Lower leg skin (tissue), 4 donors: ENCODE measurements at regions not wholly inside any gene's neighbourhood (a gene's known extent, or its start where the extent isn't known, plus 50 kb on each side); places are given as distances from the start of the nearest gene placed in this dataset.

ENCODE experiments used
- DNase-seq, 2 donors: peaks; one replicate each; pipeline ENCODE4 v3.0.0-alpha.2; 2019; ENCODE audit warnings: low spot score in 2 of 2
- H3K4me3 ChIP-seq: fragments of 200-600 bp; sonication (generic); 2 replicates; pipeline ENCODE4 v1.5.1; 2017; ENCODE audit warnings: mild to moderate bottlenecking, low read depth; ENCODE audit not compliant: poor library complexity, severe bottlenecking
- POLR2A ChIP-seq, 2 donors: fragments of 450-650 bp; IDR thresholded peaks; one replicate each; pipeline ENCODE4 v1.6.1; 2016 to 2017; ENCODE audit warnings: antibody characterized with exemption in 2 of 2, mild to moderate bottlenecking in 1 of 2, moderate library complexity in 1 of 2
- WGBS, 2 donors: methylation state at CpG; one replicate each; pipeline ENCODE4 v1.1.5; 2018; 5-methylcytosine and 5-hydroxymethylcytosine counted together
- intact Hi-C: fragments of 100-400 bp; cut with DNase I; formaldehyde crosslinking; loops from one replicate; pipeline ENCODE4 v1.15.0; 2023; ENCODE audit warnings: low total_unique reads
- TF ChIP-seq, protein P1 (sequence below), 3 donors: fragments of 450-650 bp; IDR thresholded peaks; one replicate each; pipeline ENCODE4 v1.5.1; 2016; ENCODE audit warnings: antibody characterized with exemption in 3 of 3, mild to moderate bottlenecking in 3 of 3, moderate library complexity in 2 of 3

DNA sequence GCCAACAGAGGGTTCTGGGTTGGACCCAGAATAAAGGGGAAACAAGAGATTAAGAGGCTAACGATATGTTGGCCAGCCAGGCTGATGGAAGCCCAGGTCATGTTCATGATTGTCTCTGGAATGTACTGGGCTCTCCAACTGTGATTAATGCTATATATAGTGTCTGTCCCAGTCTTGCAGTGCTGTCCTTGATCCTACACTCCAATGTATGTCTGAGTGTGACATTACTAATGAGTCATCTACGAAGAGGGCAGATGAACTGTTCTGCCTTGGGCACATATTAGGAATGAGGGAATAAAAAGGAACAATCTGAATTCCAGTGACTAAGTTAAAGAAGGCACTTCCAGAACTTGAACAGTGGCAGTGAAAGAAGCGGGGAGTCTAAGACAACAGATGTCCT lies 142.1 kb downstream of the PDGFRA start:
- 68 to 69% methylated on average over 3 of the region's 3 CpGs for whole genome bisulfite sequencing, 2 donors
- no peak for TF ChIP-seq POLR2A (IDR thresholded peaks at IDR 0.05)
- TF ChIP-seq, protein P1, sequence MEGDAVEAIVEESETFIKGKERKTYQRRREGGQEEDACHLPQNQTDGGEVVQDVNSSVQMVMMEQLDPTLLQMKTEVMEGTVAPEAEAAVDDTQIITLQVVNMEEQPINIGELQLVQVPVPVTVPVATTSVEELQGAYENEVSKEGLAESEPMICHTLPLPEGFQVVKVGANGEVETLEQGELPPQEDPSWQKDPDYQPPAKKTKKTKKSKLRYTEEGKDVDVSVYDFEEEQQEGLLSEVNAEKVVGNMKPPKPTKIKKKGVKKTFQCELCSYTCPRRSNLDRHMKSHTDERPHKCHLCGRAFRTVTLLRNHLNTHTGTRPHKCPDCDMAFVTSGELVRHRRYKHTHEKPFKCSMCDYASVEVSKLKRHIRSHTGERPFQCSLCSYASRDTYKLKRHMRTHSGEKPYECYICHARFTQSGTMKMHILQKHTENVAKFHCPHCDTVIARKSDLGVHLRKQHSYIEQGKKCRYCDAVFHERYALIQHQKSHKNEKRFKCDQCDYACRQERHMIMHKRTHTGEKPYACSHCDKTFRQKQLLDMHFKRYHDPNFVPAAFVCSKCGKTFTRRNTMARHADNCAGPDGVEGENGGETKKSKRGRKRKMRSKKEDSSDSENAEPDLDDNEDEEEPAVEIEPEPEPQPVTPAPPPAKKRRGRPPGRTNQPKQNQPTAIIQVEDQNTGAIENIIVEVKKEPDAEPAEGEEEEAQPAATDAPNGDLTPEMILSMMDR (IDR thresholded peaks at IDR 0.05) = no peak
- intact Hi-C loops = no loop called here
- no peak overlapping the region for H3K4me3 ChIP-seq
- DNase-seq = no peak

DNA sequence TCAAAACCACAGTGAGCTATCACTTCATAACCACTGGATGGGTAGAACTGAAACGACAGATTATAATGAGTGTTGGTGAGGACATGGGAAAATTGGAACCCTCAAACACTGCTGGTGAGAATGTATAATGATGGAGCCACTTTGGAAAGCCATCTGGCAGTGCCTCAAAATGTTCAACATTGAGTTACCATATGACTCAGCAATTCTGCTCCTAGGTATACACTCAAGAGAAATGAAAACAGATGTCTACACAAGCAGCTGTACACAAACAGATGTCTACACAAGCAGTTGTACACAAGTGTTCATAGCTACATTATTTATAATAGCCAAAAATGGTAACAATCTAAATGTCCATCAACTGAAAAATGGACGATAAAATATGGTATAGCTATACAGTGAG lies 143.9 kb downstream of the PDGFRA start:
- TF ChIP-seq, protein P1 (IDR thresholded peaks at IDR 0.05) = no peak
- TF ChIP-seq POLR2A (IDR thresholded peaks at IDR 0.05) = no peak
- intact Hi-C loops = no loop called here
- H3K4me3 ChIP-seq = no peak overlapping the region
- 90 to 91% methylated on average over 2 of the region's 2 CpGs for WGBS, 2 donors
- no peak for DNase-seq

DNA sequence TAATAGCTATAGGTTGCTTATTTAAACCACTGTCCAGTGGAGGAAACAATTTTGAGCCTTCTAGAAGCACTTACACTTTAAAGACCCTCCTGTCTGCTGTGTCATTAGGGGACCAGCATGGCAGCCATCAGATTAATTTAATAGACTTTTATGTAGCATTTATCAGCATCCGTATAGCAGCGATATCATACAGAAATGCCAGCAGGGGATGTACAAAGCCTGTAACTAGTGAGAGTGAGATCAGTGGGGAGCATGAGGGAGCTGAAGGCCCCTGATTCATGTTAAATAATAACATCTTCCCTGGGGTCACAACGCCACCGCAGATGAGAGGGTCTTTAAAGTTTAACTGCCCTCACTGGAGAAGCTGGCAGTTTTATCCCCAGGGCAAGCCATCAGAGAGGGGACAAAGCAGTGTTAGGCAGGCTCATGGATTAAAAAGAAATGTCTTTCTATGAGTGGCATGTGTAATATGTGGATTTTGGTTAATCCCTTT lies 144.7 kb downstream of the PDGFRA start:
- intact Hi-C loops = no loop called here

DNA sequence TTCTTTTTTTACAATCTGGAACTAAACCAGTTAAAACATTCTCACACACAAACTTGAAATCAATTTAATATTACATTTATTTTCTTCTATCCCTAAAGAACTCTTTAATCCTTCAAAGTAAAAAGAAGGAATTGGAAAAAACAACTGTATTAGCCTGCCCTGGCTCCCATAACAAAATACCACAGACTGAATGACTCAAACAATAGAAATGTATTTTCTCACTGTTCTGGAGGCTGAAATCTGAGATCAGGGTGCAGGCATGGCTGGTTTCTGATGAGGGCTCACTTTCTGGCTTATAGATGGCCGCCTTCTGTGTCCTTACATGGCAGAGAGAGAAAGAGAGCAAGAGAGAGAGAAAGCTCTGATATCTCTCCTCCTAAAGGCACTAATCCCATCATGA lies 149.4 kb downstream of the PDGFRA start:
- TF ChIP-seq POLR2A (IDR thresholded peaks at IDR 0.05) = no peak
- TF ChIP-seq, protein P1 (IDR thresholded peaks at IDR 0.05) = no peak
- no peak overlapping the region for H3K4me3 ChIP-seq
- intact Hi-C loops = no loop called here
- DNase-seq = no peak
- WGBS, 2 donors = 93 to 94% methylated on average over 1 of the region's 1 CpG

More for the DNA sequence above, 144.7 kb downstream of the PDGFRA start:
- TF ChIP-seq, protein P1 (IDR thresholded peaks at IDR 0.05) = no peak
- TF ChIP-seq POLR2A (IDR thresholded peaks at IDR 0.05) = no peak
- no peak for DNase-seq
- H3K4me3 ChIP-seq = no peak overlapping the region
- 83% methylated on average over 4 of the region's 4 CpGs for WGBS, 2 donors

DNA sequence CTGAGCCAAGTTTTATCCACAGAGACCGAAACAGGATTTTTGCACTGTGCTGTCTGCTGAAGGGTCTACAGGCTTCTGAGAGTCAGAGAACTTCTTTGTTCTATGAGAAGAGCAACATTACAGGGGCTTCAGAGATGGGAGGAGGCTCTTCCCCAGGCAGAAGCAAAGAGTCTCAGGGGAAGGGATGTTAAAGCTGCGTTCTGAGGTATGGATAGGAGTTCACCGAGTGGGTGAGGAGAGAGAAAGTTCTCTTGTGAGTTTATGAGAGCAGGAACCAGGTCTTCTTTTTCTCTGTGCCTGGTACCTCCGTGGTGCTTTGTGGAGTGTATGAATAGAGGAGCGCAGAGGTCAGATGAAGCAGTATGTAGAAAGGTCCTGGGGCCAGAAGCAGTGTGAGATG lies 155.1 kb downstream of the PDGFRA start:
- WGBS, 2 donors = 85 to 91% methylated on average over 5 of the region's 5 CpGs
- no peak for DNase-seq
- TF ChIP-seq, protein P1 (IDR thresholded peaks at IDR 0.05) = no peak
- TF ChIP-seq POLR2A (IDR thresholded peaks at IDR 0.05) = no peak

DNA sequence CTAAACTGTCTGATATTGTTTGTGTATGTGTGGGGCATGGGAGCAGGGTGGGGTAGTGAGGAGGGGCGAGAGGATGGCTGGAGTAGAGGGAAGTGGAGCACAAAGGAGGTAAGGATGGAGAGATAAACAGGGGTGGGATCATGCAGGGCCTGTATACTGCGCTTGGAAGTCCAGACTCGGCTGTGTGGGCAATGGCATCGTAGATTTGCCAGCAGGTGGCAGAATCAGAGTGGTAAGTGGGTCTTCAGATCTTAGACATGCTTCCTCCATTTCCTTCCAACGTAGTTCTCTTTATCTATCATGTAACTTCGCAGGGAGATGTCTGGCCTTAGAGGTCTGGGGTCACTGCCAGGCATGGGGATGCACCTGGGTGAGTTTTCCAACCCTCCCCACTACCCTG lies 155.5 kb downstream of the PDGFRA start:
- 39 to 45% methylated on average over 6 of the region's 6 CpGs for WGBS, 2 donors
- no peak for TF ChIP-seq POLR2A (IDR thresholded peaks at IDR 0.05)
- TF ChIP-seq, protein P1 (IDR thresholded peaks at IDR 0.05) = no peak
- DNase-seq = no peak
- H3K4me3 ChIP-seq = no peak overlapping the region
- intact Hi-C loops = loop anchor here (5.0 kb wide), 1 partner anchor 1432 kb away; no protein-coding TSS in a partner anchor

More for the DNA sequence above, 155.1 kb downstream of the PDGFRA start:
- intact Hi-C loops = loop anchor here (5.0 kb wide), 1 partner anchor 1432 kb away; no protein-coding TSS in a partner anchor
- no peak overlapping the region for H3K4me3 ChIP-seq
